Lower leg skin (tissue), 4 donors: ENCODE measurements at regions not wholly inside any gene's neighbourhood (a gene's known extent, or its start where the extent isn't known, plus 50 kb on each side); places are given as distances from the start of the nearest gene placed in this dataset.

Experiments used
- DNase-seq, 2 donors: peaks; one replicate each; pipeline ENCODE4 v3.0.0-alpha.2; 2019; ENCODE audit warnings: low spot score in 2 of 2
- H3K4me3 ChIP-seq: fragments of 200-600 bp; sonication (generic); 2 replicates; pipeline ENCODE4 v1.5.1; 2017; ENCODE audit warnings: mild to moderate bottlenecking, low read depth; ENCODE audit not compliant: poor library complexity, severe bottlenecking
- POLR2A ChIP-seq, 2 donors: fragments of 450-650 bp; IDR thresholded peaks; one replicate each; pipeline ENCODE4 v1.6.1; 2016 to 2017; ENCODE audit warnings: antibody characterized with exemption in 2 of 2, mild to moderate bottlenecking in 1 of 2, moderate library complexity in 1 of 2
- WGBS, 2 donors: methylation state at CpG; one replicate each; pipeline ENCODE4 v1.1.5; 2018; 5-methylcytosine and 5-hydroxymethylcytosine counted together
- intact Hi-C: fragments of 100-400 bp; cut with DNase I; formaldehyde crosslinking; loops from one replicate; pipeline ENCODE4 v1.15.0; 2023; ENCODE audit warnings: low total_unique reads
- TF ChIP-seq, protein P1 (sequence below), 3 donors: fragments of 450-650 bp; IDR thresholded peaks; one replicate each; pipeline ENCODE4 v1.5.1; 2016; ENCODE audit warnings: antibody characterized with exemption in 3 of 3, mild to moderate bottlenecking in 3 of 3, moderate library complexity in 2 of 3

DNA sequence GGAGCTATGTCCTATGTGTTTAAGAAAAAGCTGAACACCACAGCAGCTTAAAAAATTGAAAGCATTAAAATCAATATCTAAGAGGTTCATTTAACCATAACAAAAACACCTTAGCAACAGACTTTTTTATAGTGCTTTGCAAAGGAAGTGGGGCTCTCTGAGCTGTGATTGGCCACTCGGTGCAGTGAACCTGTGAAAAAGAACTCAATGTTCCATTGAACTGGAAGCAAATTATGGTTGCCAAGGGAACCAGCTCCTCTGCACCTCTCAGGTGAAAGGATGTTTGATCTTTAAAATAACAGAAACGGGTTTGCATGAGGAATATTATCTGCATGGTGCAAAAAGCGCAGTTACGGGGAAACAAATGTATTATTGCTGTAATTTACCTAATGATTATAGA is 149.4 kb downstream of the SNAPC1 start:
- intact Hi-C loops, result no loop called here
- TF ChIP-seq, protein P1, sequence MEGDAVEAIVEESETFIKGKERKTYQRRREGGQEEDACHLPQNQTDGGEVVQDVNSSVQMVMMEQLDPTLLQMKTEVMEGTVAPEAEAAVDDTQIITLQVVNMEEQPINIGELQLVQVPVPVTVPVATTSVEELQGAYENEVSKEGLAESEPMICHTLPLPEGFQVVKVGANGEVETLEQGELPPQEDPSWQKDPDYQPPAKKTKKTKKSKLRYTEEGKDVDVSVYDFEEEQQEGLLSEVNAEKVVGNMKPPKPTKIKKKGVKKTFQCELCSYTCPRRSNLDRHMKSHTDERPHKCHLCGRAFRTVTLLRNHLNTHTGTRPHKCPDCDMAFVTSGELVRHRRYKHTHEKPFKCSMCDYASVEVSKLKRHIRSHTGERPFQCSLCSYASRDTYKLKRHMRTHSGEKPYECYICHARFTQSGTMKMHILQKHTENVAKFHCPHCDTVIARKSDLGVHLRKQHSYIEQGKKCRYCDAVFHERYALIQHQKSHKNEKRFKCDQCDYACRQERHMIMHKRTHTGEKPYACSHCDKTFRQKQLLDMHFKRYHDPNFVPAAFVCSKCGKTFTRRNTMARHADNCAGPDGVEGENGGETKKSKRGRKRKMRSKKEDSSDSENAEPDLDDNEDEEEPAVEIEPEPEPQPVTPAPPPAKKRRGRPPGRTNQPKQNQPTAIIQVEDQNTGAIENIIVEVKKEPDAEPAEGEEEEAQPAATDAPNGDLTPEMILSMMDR (IDR thresholded peaks at IDR 0.05), result no peak
- no peak for TF ChIP-seq POLR2A (IDR thresholded peaks at IDR 0.05)
- H3K4me3 ChIP-seq, result no peak overlapping the region
- 63 to 70% methylated on average over 4 of the region's 4 CpGs for WGBS, 2 donors
- DNase-seq, result no peak

DNA sequence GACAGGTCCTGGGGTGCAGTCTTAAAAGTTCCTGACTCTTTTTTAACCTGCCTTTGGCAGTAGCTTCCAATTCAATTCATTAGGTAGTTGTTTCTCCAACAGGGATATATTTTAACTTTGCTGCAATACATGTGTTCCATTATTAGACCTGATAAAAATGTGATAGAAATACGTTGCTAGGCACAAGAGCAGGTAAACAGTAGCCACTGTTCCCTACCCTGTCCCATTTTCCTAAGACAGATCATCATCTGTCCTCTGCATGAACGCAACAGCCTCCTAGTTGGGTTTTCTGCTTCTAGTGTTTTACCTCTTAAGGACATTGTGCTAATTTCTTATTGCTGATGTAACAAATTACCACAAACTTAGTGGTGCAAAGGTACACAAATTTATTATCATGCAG is 156.8 kb downstream of the SNAPC1 start:
- DNase-seq, result no peak
- TF ChIP-seq, protein P1 (IDR thresholded peaks at IDR 0.05), result no peak
- TF ChIP-seq POLR2A (IDR thresholded peaks at IDR 0.05), result no peak
- 60 to 63% methylated on average over 2 of the region's 2 CpGs for WGBS, 2 donors
- no peak overlapping the region for H3K4me3 ChIP-seq
- intact Hi-C loops, result no loop called here

DNA sequence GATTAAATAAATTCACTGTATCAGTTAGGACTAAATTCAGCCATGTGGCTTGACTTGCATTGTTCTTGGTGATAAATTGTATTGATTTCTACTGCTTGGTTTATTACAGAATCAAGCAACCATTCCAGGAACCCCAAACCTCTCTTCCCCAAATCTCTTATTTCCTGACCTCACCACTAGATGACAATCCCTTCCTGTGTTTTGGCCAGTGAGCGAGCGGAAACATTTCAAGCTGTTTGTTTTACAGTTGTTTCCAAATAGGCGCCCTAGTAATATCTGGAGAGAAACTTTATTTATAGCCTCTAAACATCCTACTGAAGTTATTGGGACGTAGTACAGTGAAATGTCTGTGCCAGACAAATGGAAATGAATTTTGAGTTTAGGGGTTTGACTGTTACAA is 161.1 kb downstream of the SNAPC1 start:
- DNase-seq, result no peak
- TF ChIP-seq POLR2A (IDR thresholded peaks at IDR 0.05), result no peak
- TF ChIP-seq, protein P1 (IDR thresholded peaks at IDR 0.05), result no peak
- no peak overlapping the region for H3K4me3 ChIP-seq
- 42% methylated on average over 4 of the region's 4 CpGs for WGBS, 2 donors
- intact Hi-C loops, result no loop called here

DNA sequence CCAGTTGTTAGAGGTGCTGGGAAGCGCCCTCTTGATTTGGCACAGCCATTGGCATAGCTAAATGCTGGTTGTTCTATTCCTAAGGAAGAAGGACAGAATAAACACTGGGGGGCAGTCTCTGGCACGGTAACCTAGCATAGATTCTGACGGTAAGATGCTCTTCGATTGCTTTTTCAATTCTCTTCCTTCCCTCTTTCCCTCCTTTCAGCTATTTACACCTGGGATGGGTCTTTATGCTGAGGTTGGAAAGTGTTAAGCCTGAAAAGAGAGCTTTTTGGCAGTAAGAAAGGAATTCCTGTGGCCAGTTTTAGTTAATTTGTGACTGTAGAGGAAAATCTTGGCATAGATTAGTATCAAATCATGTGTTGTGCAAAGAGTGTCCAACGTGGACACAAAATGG is 162.8 kb downstream of the SNAPC1 start:
- WGBS, 2 donors, result 46 to 62% methylated on average over 5 of the region's 5 CpGs
- TF ChIP-seq POLR2A (IDR thresholded peaks at IDR 0.05), result no peak
- TF ChIP-seq, protein P1 (IDR thresholded peaks at IDR 0.05), result no peak
- no peak for DNase-seq
- intact Hi-C loops, result no loop called here
- no peak overlapping the region for H3K4me3 ChIP-seq

DNA sequence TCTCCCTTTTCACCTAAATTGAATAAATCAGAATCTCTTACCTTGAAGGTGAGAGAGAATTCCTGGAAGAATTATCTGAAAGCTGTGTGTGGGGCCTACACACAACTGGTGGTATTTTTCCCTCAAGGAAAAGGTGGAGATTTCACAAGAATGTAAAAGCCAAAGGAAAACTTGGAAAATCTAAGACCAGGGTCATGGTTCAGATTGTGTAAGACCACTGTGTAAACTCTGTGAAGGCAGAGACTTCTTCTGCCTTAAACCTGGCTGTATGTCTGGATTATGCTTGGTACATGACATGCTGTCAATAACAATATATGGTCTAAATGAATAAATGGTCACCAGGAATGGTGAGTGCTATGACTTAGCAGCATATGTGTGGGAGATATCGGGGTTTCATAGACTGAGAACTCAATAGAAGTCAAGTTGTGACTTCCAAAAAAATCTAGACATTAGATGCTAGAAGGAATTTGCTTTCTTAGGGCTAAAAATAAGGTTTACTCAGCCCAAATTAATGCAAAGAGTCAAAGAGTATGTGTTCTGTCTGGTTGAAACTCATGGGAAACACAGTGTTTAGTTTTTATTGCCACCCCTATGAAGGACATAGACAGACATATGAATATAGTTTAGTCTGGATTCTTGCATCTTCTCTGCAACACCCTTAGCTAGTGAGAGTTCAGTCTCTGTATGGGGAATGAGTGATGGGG is 163.7 kb downstream of the SNAPC1 start:
- no peak for DNase-seq
- H3K4me3 ChIP-seq, result no peak overlapping the region
- intact Hi-C loops, result no loop called here
- 95% methylated on average over 1 of the region's 1 CpG for WGBS, 2 donors
- TF ChIP-seq, protein P1 (IDR thresholded peaks at IDR 0.05), result no peak

DNA sequence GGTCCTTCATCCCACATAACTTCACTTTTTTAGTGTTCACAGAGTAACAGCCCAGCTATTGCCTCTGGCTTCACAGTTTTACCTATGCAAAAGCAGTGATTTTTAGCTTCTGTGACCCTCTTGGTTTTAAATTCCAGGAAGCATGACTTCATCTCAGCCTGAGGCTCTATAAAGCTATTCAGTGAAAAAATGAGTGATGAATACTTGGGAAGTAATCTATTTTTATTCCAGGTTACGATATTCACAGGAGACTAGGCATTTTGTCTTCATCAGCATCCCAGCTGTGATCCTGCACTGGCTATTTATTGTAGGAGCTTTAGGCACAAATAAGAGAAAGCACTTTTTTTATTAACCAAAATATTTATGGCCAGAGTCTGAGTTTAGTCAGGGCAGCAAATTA is 164.8 kb downstream of the SNAPC1 start:
- intact Hi-C loops, result no loop called here
- TF ChIP-seq, protein P1 (IDR thresholded peaks at IDR 0.05), result no peak
- TF ChIP-seq POLR2A (IDR thresholded peaks at IDR 0.05), result no peak

More for the DNA sequence above, 164.8 kb downstream of the SNAPC1 start:
- no peak overlapping the region for H3K4me3 ChIP-seq
- WGBS, 2 donors, result 11 to 22% methylated on average over 1 of the region's 1 CpG
- no peak for DNase-seq
